ENCODE measurements at regions not wholly inside any gene's neighbourhood (a gene's known extent, or its start where the extent isn't known, plus 50 kb on each side); places are given as distances from the start of the nearest gene placed in this dataset.

GRCh38 chr2:65937379-65938160, 497.4 kb upstream of the MEIS1 start:
- TF ChIP-seq, protein P1, sequence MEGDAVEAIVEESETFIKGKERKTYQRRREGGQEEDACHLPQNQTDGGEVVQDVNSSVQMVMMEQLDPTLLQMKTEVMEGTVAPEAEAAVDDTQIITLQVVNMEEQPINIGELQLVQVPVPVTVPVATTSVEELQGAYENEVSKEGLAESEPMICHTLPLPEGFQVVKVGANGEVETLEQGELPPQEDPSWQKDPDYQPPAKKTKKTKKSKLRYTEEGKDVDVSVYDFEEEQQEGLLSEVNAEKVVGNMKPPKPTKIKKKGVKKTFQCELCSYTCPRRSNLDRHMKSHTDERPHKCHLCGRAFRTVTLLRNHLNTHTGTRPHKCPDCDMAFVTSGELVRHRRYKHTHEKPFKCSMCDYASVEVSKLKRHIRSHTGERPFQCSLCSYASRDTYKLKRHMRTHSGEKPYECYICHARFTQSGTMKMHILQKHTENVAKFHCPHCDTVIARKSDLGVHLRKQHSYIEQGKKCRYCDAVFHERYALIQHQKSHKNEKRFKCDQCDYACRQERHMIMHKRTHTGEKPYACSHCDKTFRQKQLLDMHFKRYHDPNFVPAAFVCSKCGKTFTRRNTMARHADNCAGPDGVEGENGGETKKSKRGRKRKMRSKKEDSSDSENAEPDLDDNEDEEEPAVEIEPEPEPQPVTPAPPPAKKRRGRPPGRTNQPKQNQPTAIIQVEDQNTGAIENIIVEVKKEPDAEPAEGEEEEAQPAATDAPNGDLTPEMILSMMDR (IDR thresholded peaks at IDR 0.05): no peak
- TF ChIP-seq POLR2A (IDR thresholded peaks at IDR 0.05): no peak
